ENCODE measurements at regions not wholly inside any gene's neighbourhood (a gene's known extent, or its start where the extent isn't known, plus 50 kb on each side); places are given as distances from the start of the nearest gene placed in this dataset.
"Not testable (repeated sequence)": the region's sequence is repeated elsewhere in the genome, so short reads cannot be mapped to it uniquely, and the experiment has no call there.

- no peak for DNase-seq (ENCODE audit: low read depth)
- no peak overlapping the region for H3K4me3 ChIP-seq (ENCODE audit: low read depth, low read length)
- no peak for TF ChIP-seq CTCF (IDR thresholded peaks at IDR 0.05; ENCODE audit: insufficient read depth, low read depth, low read length)
Observed at GRCh38 chr11:98277251-98277912, 743.4 kb upstream of the CNTN5 start.

GRCh38 chr11:98289617-98290263 lies 731.0 kb upstream of the CNTN5 start:
- no peak overlapping the region for H3K4me3 ChIP-seq (ENCODE audit: low read depth, low read length)
- no peak for DNase-seq (ENCODE audit: low read depth)
- TF ChIP-seq CTCF (IDR thresholded peaks at IDR 0.05; ENCODE audit: insufficient read depth, low read depth, low read length): no peak

- H3K4me3 ChIP-seq (ENCODE audit: low read depth, low read length): no peak overlapping the region
- TF ChIP-seq CTCF (IDR thresholded peaks at IDR 0.05; ENCODE audit: insufficient read depth, low read depth, low read length): no peak
- no peak for DNase-seq (ENCODE audit: low read depth)
Observed at GRCh38 chr11:98296091-98296880, 724.5 kb upstream of the CNTN5 start.

GRCh38 chr11:98300719-98301118 lies 720.0 kb upstream of the CNTN5 start:
- no peak for DNase-seq (ENCODE audit: low read depth)

GRCh38 chr11:98307827-98308491 lies 712.8 kb upstream of the CNTN5 start:
- DNase-seq (ENCODE audit: low read depth): no peak
- TF ChIP-seq CTCF (IDR thresholded peaks at IDR 0.05; ENCODE audit: insufficient read depth, low read depth, low read length): no peak
- H3K4me3 ChIP-seq (ENCODE audit: low read depth, low read length): no peak overlapping the region

More at GRCh38 chr11:98300719-98301118, 720.0 kb upstream of the CNTN5 start:
- H3K4me3 ChIP-seq (ENCODE audit: low read depth, low read length): no peak overlapping the region
- no peak for TF ChIP-seq CTCF (IDR thresholded peaks at IDR 0.05; ENCODE audit: insufficient read depth, low read depth, low read length)

- H3K4me3 ChIP-seq (ENCODE audit: low read depth, low read length): not testable (repeated sequence)
Observed at GRCh38 chr11:98330306-98330705, 690.4 kb upstream of the CNTN5 start.

GRCh38 chr11:98358551-98358950 lies 662.2 kb upstream of the CNTN5 start:
- no peak for DNase-seq (ENCODE audit: low read depth)
- TF ChIP-seq CTCF (IDR thresholded peaks at IDR 0.05; ENCODE audit: insufficient read depth, low read depth, low read length): no peak
- H3K4me3 ChIP-seq (ENCODE audit: low read depth, low read length): no peak overlapping the region

More at GRCh38 chr11:98330306-98330705, 690.4 kb upstream of the CNTN5 start:
- DNase-seq (ENCODE audit: low read depth): not testable (repeated sequence)

Data from fibroblast of villous mesenchyme (primary cell).